GM21381 (cell line): ENCODE measurements at regions not wholly inside any gene's neighbourhood (a gene's known extent, or its start where the extent isn't known, plus 50 kb on each side); places are given as distances from the start of the nearest gene placed in this dataset.
"Not testable (repeated sequence)": the region's sequence is repeated elsewhere in the genome, so short reads cannot be mapped to it uniquely, and the experiment has no call there.

Experiments
- ATAC-seq: cut with Tn5 transposase; IDR thresholded peaks from one replicate; pipeline ENCODE4 v1.9.1; 2021; ENCODE audit warnings: mild to moderate bottlenecking, moderate library complexity; ENCODE audit not compliant: unreplicated experiment

DNA sequence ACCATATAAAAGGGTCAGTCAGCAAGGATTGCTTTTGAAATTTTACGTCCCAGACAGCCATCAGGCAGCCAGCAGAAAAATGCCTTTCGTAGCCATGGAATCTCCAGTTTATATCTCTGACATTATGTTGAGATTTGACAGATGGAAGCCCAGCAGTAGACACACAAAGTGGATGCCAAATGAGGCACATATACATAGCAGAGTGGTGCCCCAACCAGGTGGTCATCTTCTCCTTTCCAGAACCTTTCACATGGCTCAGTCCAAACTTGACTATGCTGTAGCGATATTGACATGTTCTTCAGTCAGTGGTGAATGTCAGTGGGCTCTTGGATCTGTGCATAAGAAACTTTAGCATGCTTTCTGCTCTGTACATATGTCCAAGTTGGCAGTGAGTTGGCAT, 123.3 kb upstream of the GBE1 start:
- no peak for ATAC-seq

DNA sequence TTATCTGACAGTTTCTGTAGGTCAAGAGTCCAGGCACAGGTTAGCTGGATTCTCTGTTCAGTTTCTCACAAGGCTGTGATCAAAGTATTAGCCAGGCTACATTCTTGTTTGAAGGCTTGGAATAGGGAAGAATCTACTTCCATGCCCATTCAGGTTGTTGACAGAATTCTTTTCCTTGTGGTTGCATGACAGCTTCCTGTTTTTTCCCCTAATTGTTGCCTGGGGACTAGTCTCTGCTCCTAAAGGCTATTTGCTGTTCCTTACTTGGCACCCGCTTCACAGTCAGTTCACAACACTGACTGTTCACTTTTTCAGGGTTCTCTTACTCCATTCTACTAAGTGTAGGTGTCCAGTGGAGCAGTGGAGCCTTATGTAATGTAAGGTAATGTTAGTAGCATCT, 115.4 kb upstream of the GBE1 start:
- ATAC-seq = no peak

DNA sequence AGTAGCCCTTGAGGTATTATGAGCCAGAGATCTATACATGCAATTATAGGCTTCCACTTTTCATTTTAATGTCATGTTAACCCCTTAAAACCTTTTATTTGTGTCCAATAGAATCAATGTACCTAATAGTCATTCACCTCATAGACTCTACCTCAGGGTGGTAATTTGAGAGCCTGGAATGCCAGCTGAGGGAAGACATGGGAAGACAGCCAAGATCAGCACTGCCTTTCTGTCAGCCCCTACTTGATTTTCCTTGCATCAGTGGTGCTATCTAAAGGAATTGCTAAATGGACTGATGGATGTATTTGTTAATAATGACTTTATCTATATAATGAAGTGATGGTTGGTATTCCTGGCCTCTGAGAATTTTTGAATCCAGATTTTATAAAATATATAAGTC, 113.3 kb upstream of the GBE1 start:
- ATAC-seq = no peak

DNA sequence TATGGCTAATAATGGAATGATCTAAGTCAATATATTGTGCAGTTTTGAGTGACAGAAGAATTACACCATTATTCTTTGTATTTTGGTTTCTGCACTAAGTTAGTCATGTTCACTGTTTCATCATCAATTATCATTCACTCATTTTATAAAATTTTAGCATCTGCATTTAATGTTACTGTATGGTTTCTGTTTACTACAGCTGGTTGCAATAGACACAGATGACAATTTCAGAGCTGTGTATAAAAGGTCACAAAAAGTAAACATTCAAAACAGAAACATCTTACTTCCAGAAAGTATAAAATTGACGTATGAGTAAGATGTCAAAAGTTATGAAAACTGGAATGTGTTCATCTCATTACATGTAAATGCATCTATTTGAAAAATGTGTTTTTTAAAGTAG, 111.1 kb upstream of the GBE1 start:
- no peak for ATAC-seq

DNA sequence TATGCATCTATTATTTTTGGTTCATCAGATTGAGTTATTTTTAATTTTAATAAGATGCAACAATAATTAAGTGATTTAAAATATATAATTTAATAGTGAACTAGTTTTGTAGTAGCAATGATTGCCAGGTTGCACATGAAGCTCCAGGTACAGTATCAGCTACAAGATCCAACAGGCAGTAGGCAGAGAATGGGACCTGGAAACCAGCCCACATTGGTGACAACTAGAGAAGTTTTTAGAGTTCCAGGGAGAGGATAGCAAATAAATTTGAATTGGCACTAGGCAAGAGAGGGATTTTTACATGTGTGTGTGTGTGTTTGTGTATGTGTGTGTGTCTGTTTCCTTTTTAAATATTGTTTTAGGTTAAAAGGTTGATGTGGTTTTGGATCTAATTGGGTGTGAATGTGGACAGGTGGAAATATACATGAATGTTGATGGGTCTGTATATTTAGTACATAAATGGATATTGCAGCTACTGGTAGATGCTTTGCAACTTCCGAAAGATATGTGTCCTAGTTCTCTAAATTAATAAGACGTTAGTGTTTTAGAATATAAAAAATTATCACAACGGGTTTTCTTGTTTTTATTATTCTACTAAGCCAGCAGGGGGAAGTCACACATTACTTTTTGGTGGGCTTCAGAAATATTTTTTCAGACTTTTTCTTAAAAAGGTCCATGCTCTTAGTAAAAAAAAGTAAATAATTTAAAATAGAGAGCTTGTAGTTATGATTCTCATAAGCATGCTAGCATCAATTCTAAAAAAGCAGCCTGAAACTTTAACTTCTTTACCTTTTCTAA, 110.1 kb upstream of the GBE1 start:
- ATAC-seq = no peak

DNA sequence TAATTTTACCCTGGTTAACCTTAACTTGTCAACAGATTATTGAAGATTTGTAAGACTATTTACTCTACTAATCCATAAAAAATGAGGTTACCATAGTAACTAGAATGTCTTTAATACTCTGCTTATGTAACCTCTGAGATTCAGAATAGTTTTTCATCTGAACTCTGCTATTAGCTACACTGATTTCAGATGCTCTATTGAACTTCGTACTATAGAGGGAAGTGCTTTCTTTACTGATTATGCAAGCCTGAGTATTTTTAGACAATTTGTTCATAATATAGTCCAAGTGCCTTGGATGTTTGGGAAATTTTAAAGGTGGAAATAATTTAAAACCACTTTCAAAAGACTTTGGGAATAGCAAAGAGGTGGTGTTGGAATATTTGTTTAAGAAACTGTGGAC, 107.9 kb upstream of the GBE1 start:
- no peak for ATAC-seq

DNA sequence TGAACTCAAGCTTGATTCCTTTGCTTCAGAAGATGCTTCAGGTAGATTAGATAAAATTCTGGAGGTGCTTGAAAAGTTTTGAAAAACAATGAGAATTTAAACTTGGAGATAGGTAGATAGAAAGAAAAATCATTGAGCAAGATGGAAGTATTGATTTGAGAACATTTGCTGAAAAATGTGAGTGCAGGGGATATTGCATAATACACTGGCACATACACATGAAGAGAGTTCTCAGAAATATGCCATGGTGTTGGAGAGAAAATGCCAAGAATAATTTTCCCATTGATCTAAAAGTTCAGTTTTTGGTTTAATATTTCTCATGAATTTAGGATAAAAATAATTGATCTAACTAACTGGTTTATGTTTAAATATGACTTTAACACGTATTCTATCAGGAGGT, 107.2 kb upstream of the GBE1 start:
- no peak for ATAC-seq

DNA sequence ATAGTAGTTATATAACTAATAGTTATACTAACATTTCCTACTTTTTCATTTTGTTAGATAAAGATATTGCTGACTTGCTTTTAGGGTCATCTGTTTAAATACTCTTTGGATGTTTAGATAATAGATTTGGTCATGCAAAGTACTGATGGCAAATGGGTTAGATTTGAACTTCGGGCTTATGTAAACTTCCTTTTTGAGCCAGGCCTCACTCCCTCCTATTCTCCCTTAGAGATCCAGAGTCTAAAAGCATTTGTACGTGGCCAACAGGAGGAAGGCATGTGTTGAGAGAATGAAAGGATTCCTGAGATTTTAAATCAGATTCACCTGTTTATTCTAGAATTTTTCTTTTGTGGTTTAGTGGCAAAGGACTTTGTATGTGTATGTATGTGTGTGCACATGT, 106.4 kb upstream of the GBE1 start:
- ATAC-seq = no peak

DNA sequence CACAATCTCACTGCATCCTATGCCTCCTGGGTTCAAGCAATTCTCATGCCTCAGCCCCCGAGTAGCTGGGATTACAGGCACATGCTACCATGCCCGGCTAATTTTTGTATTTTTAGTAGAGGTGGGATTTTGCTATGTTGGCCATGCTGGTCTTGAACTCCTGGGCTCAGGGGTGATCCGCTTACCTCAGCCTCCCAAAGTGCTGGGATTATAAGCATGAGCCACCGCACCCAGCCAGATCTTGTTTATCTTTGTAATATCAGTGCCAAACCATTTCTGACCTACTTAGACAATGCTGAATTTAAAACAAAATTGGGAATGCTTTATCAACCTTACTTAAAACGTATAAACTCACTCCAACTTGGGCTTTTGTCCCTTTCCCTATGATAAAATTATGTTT, 103.7 kb upstream of the GBE1 start:
- not testable (repeated sequence) for ATAC-seq

DNA sequence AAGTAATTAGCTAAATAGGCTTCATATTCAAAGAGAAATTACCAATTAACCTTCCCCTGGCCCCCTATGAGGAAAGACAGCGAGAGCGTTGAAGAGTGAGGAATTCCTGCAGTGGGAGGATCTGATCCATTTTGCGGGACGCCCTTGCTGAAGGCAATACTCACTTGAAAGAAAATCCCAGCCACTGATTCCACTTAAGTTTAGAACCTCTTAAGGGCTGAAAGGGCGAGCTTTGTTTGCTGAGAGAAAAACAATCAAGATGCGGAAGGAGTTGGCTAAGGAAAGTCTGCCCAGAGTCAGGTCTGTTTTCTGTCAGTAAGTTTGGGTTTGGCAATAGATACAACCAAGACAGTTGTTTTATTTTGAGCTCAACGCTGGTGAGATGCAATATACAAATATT, 102.8 kb upstream of the GBE1 start:
- ATAC-seq = no peak

DNA sequence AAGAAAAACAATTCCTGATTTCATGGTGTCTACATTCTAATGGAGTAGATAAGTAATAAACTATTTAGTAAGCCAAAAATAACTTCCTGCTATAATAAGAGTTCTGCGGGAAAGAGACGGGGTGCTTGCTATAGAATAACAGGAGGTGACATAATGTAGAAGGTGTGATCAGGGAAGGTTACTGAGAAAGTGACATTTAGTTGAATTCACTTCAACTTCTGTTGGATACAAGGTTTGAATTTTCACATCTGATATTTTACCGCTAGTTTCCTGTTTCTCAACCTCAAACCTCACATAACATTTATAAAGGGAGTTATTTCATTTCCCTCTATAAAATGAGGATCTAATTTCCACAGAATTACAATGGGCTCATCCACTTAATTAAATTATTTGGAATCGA, 102.3 kb upstream of the GBE1 start:
- ATAC-seq = no peak

DNA sequence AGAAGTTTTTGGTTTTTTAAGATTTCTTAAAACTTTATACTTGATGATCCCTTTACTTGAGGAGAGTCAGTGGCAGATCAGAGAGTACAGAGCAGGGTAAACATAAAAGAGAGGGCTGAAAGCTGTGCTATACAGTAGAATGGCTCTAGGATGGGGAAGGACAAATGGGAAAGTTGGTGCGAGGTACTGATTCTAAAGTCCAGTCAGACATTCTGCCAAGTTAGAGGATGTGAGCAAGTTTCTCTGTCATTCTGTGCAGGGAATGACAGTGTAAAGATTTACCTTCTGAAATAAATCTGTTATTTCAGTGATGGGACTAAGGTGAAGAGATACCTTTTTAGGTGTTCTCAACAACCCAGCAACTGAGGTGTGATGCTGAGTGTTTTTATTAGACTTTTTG, 100.1 kb upstream of the GBE1 start:
- no peak for ATAC-seq

DNA sequence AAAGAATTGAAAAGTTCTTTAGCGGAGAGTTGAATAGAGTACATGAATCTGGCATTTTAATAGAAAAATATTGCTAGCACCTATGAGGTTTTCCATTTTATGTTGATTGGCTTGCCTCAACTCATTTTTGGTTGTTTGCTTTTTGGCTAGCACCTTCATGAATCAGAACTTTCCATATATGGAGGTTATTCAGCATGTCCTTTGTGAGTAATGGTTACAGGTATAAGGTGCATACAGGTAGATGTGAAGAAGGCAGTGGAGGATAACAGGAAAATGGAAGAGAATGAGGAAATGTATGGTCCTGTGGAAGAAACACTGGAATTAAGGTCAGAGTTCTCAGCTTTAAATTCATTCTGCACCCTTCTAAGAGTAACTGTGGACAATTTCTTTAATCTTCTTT, 98.1 kb upstream of the GBE1 start:
- no peak for ATAC-seq

DNA sequence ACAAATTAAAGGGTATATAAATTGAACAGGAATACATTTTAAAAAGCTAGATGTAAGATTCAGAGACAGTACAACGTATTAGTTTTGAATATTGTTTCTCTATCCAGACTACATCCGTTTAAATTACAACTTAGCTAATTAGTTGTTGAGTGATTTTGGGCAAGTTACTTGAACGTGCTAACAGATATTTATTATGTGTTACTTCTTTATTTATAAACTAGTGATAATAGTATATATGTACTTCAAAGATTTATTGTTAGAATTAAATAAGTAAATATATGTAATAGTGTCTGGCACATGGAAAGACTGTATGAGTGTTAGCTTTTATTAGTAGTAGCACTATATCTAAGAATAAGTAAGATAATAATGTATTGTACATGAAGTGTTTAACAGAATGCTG, 92.0 kb upstream of the GBE1 start:
- no peak for ATAC-seq

DNA sequence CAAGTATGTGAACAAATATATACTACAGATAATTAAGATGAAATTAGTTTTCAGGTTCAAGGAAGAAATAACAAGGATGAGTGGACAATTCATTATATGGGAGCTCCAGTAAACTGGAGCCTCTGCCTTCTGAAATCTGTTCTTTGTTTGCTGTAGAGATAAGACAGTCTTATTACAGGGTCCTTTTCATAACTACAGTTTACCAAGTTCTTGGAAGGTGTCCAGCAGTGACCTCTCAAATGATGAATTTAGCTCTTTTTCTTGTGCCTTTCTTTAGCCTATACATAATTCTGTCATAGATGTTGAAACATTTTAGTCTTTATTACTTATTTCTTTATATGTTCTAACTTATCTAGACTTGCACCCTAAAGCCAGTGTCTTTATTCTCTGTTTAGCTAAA, 89.7 kb upstream of the GBE1 start:
- ATAC-seq = no peak

DNA sequence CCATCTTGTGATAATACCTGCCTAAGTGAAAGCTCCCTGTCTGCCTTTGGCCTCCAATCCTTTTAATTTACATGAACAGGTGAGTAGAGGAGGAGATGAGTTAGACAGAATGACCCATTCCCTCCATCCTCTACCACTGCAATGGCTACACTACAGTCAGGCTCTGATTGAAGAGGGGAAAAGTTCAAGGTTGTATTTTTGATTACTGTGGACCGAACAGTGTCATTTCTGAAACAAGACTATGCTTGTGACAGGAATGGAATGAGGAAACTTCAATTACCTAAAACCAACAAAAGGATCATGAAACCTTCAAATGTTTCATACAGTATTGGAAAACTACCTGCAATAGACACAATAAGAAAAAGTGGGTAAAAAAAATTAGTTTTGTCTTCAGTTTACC, 85.5 kb upstream of the GBE1 start:
- no peak for ATAC-seq

DNA sequence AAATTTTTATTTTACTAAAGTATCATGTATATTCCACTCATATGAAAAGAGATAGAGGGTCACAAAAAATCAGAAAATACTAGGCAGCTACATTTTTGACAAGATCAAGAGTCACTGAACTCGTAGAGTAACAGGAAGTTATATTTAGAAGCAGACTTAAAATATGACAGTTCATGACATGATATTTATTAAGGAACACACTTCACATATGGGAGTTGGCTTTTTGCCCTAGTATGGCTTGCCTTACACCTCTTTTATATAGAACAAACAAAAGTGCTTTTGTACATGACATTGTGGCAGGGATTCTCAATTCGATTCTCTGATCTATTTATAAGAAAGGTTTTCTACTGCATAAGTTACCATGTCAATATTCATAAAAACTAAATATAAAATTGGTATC, 80.1 kb upstream of the GBE1 start:
- ATAC-seq = no peak

DNA sequence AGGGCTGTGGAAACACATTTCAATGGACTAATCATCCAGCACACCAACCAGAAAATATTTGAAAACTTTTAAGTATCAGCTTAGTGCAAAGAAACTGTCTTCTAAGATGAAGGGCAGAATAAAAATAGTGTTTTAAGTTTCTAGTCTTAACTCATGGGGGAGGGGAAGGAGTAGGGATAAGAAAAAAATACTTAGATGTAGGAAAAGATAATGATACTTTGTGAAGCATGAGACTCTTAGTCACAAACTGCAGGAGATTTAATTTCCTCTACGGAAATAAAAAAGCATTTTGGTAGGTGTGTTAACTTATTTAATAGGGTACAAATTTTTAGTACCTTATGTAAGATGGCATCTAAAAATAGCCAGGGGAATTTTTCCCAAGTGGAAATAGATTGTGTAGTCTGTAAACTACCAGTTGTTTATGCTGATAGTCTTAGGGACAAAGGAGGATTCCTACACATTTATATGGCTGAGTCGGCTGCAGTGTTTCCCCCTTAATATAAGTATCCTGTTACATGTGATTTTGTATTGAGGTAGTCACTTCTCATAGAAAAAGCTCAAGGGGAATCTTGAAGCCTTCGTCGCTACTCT, 78.2 kb upstream of the GBE1 start:
- ATAC-seq = no peak

DNA sequence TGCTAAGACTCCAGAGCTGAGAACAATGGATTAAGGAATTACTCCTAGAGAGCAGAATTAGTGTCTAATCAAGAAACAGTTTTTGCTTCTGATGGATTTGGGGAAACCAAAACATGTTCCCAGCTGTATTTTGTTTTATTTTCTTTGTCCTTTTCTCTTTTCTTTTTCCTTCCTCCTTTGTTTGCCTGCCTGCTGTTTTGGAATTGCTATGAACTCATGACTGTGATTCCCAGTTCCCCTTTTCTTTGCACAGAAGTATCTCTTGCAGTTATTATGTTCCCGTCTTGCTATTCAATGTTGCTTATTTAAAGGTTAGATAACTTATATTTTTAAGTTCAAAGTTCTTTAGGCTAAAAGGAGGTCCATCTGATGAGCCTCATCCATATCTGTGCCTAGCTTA, 77.0 kb upstream of the GBE1 start:
- ATAC-seq = no peak

DNA sequence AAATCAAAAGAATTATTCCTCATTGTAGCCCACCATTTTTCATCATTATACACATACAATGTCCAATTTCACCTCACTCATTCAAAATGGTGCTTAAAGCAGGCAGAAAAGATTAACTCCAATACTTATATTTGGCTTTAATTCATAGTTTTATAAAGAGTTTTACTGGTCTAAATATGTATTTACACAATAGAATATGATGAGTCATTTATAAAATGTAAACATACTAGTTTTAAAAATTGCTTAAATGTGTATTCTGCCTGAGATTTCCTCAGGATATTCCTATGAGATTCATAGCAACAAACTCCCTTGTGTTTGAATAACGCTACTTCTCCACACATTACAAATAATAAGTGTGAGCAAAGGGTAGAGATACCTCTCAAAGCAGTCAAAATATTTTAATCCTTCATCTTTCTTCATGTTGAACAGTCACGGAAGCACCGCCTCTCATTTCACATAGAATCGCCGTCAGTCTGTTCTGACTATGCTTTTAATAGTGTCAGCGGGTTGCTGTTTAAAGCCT, 75.7 kb upstream of the GBE1 start:
- ATAC-seq = no peak

DNA sequence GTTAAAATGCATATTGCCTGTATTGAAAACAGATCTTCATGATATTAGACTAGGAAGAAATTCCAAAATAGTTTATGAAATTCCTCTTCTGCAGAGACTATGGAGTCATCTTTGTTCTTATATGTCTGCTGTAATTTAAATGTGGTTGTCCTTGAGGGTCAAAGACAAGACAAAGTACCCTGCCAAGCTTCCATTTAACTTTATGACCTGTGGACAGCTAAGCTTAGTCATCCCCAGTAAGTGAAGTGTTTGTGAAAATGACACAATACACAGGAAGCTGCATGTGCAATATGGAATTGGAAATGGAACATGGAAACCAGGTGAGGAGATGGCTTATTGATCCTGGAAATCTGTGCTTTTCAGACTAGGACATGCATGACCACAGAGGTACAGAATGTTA, 68.5 kb upstream of the GBE1 start:
- no peak for ATAC-seq

DNA sequence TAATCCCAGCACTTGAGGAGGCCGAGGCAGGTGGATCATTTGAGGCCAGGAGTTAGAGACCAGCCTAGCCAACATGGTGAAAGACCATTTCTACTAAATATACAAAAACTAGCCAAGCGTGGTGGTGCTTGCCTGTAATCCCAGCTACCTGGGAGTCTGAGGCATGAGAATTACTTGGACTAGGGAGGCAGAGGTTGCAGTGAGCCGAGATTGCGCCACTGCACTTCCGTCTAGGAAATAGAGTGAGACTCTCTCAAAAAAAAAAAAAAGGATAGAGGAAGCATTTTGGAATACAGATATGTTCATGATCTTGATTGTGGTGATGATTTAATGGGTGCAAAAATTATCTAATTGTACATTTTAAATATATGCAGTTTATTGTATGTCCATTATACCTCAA, 67.8 kb upstream of the GBE1 start:
- not testable (repeated sequence) for ATAC-seq
